ENCODE measurements at regions not wholly inside any gene's neighbourhood (a gene's known extent, or its start where the extent isn't known, plus 50 kb on each side); places are given as distances from the start of the nearest gene placed in this dataset.
"Not testable (repeated sequence)": the region's sequence is repeated elsewhere in the genome, so short reads cannot be mapped to it uniquely, and the experiment has no call there.

DNA sequence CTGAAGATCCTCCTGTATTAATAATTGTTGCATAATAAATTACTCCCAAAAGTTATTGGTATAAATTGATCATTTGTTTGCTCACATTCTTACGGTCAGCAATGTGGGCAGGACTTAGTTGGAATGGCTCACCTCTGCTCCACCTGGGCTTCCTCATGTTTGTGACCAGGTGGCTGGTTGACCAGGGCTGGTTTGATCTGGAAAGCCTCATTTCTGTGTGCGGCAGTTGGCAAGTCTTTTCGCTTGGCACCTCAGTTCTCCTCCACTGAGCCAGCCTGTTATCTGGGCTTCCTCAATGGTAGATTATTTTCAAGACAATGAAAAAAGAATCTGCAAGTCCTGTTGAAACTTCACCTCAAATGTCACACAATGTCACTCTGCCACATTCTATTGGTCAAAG is 301.1 kb downstream of the TBL1XR1 start:
- no peak for DNase-seq (ENCODE audit: low read depth, low spot score)
- no peak overlapping the region for H3K27ac ChIP-seq

DNA sequence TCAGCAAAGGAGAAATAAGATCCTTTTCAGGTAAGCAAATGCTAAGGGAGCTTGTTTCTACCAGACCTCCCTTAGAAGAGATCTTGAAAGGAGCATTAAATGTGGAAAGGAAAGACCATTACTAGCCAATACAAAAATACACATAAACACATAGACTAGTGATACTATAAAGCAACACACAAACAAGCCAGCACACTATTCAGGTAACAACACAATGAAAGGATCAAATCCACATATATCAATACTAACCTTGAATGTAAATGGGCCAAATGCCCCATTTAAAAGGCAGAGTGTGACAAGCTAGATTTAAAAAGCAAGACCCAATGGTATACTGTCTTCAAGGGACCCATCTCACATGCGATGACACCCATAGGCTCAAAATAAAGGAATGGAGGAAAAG is 317.6 kb downstream of the TBL1XR1 start:
- DNase-seq (ENCODE audit: low read depth, low spot score) = no peak
- H3K27ac ChIP-seq = no peak overlapping the region

DNA sequence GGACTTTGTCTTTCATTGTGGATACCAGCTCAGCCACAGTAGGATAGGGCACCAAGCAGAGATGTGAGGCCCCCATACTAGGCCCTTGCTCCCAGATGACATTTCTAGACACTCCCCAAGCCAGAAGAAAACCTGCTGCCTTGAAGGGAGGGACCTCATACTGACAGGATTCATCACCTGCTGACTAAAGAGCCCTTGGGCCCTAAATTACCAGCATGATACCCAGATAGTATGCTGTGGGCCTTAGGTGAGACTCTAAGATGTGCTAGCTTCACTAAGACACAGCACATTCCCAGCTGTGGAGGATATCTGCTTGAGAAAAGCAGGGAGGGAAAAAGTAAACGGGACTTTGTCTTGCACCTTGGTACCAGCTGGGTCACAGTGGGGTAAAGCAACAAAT is 324.0 kb downstream of the TBL1XR1 start:
- no peak overlapping the region for H3K27ac ChIP-seq
- DNase-seq (ENCODE audit: low read depth, low spot score) = no peak

DNA sequence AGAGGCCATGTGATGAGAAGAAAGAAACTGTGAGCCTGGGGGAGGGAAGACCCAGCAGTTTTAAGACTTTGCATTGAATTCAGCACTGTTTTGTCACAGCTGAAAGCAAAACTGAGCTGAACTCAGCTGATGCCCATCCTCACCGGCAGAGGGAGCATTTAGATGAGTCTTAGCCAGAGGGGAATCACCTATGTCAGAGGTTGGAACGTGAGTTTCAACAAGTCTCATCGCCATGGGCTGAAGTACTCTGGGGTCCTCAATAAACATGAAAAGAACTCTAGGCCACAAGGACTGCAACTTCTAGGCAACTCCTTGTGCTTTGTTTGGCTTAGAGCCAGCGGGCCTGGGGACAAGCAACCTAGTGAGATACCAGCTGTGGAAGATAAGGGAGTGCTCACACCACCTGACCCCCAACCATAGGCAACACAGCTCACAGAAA is 324.5 kb downstream of the TBL1XR1 start:
- H3K27ac ChIP-seq = no peak overlapping the region
- DNase-seq (ENCODE audit: low read depth, low spot score) = no peak

DNA sequence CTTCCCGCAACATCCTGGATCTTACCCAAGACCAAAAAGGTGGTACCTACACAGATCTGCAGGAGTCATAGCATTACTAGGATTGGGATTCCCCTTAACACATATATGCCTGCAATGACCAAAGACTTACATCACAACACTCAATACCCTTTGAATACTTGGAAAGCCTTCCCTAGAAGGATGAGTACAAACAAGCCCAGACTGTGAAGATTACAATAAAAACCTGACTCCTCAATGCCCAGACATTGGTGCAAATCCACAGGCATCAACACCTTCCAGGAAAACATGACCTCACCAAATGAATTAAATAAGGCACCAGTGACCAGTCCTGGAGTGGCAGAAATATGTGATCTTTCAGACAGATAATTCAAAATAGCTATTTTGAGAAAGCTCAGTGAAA is 326.8 kb downstream of the TBL1XR1 start:
- H3K27ac ChIP-seq = no peak overlapping the region
- DNase-seq (ENCODE audit: low read depth, low spot score) = peak; percentile 39

DNA sequence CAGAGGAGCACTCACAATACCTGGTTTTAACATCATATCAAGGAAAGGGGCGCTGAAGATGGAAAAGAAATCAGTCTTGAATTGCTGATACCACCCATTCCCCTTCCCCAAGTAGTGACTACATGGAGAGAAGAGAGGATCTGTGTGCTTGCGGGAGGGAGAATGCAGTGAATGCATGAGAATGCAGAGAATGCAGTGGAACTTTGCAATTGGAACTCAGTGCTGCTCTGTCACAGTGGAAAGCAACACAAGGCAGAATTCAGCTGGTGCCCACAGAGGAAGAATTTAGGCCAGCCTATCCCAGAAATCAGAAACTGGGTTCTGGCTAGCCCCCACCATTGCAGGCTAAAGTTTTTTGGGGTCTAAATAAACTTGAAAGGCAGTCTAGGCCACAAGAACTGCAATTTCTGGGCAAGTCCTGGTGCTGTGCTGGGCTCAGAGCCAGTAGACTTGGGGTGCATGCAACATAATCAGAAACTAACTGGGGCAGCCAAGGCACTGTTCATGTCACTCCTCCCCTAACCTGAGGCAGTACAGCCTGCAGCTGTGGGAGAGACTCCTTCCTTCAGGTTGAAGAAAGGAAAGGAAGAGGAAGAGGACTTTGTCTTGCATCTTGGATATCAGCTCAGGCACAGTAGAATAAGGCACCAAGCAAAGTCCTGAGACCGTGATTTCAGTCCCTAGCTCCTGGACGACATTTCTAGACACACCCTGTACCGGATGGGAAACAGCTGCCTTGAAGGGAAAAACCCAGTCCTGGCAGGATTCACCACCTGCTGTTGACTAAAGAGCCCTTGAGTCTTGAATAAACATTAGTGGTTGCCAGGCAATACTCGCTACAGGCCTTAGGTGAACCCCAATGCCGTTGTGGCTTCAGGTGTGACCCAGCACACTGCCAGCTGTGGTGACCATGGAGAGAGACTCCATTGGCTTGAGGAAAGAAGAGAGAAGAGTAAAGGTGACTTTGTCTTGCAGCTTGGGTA is 329.3 kb downstream of the TBL1XR1 start:
- peak; percentile 57 for DNase-seq (ENCODE audit: low read depth, low spot score)

DNA sequence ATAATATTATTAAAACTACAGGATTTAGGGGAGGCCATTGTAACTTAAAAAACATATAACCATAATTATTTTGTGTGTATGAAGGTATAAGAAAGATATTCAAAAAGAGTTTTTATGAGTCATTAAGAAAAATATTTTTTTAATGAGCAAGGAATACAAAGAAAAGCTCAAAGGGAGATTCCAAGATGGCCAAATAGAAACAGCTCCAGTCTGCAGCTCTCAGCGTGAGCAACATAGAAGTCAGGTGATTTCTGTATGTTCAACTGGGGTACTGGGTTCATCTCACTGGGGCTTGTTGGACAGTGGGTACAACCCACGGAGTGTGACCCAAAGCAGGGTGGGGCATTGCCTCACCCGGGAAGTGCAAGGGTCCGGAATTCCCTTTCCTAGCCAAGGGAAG is 336.1 kb downstream of the TBL1XR1 start:
- no peak for DNase-seq (ENCODE audit: low read depth, low spot score)
- no peak overlapping the region for H3K27ac ChIP-seq

More for the DNA sequence above, 329.3 kb downstream of the TBL1XR1 start:
- H3K27ac ChIP-seq = no peak overlapping the region

DNA sequence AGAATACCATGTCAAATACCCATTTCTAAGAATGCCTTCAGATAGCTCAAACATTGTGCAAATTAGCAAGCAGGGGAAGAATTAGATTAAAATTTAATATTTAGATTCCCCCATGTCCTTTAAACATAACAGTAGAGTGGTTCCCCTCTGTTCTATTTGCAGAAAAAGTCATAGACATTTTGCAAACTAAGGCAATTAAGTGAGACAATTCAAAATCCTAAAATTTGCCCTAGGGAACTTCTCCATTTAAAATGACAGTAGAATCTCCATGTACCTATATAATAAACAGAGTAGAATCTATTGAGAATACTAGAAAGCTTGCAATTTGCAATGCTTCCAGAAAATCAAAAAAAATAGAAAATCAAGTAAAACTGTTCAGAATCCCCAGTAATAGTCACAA is 340.6 kb downstream of the TBL1XR1 start:
- H3K27ac ChIP-seq = no peak overlapping the region
- no peak for DNase-seq (ENCODE audit: low read depth, low spot score)

DNA sequence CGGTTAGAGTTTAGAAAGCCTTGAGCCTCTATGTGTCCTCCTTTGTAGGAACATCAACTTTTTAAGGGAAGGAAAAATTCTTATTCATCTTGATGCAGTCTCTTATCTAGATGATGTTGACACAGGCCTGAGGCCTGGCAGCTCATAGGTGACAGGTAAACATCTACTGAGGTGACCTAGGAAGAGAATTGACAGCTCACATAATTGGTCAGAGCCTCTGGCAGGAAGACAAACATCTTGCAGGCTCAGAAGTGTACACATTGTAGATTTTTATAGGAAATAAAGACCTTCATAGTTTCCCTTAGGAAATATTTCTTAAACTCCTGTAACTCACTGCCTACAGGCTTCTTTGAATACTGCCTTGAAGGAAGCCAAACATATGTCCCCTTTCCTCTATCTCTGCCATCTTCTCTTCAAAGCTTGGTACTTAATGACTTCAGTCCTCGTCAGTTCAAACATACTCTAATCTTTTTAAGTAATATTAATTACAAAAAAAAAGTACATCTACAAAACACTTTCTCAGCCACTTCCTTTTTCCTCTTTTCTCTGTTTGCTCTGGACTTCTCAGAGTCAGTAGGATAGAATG is 341.3 kb downstream of the TBL1XR1 start:
- no peak for DNase-seq (ENCODE audit: low read depth, low spot score)

DNA sequence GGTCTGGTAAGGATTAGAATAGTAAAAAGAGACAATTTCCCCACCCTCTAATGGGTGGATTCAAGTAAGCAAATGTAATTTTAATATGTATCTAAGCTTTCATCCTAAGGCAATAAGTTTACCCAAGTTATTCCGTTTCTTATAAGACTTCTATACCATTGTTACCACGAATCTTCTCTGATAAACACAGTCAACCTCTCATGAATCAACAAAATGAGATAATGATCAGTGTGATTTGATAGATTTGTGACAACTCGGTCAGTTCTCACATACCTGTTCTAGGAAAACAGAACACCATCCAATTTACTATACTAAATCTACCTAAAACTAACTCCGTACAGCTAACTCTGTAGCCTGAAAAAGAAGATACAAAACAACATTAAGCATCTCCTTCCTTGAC is 342.1 kb downstream of the TBL1XR1 start:
- no peak for DNase-seq (ENCODE audit: low read depth, low spot score)
- H3K27ac ChIP-seq = no peak overlapping the region

More for the DNA sequence above, 341.3 kb downstream of the TBL1XR1 start:
- H3K27ac ChIP-seq = no peak overlapping the region

DNA sequence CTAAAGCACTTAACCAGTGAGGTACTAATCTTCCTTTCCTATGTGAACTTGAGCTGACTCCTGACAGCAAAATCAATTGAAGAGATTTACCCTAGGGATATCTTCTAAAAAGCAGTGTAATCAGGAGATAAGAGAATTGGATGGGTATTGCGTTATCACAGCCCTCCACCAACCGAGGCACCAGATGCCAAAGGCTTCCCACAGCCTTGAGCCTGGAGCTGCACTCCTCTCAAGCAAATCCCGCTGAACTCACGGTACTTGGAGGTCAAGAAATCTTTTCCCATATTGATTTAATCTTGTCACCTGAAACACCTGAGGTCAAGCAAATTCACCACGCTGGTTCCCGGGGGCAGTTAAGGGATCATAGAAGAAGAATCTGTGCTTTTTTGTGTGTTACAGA is 346.8 kb downstream of the TBL1XR1 start:
- no peak for DNase-seq (ENCODE audit: low read depth, low spot score)
- H3K27ac ChIP-seq = no peak overlapping the region

DNA sequence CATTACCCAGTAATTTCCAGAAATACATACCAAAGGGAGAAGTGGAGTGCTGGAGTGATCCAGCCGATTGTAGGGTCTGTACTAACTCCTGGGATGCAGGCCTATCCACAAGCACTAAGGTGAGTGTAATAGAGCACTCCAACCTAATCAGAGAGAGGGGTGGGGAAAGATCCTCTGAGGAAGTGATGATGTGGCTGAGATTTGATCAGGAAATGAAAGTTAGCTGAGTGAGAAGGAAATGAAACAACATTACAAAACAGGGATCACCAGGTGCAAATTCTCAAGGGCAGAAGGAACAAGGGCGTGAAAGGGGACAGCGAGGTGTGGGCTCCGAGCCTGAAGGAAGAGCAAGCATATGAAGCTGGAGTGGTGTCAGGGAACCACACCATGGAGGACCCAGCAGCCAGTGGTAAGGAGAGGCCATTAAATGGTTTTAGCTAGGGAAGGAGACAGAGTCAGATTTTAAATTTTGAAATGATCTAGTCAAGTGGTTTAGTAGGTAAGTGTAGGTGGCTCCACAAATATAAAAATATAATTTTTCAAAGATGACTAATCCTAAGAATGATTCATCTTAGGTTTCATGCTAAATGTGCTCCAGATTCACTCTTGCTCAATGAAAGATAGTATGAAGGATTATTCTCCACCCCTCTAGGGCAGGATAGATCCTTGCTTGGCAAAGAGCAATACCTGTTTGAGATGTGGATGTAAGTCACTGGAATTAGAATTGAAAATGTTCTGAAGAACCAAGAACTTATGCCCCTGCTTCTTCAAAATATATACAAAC is 348.7 kb downstream of the TBL1XR1 start:
- DNase-seq (ENCODE audit: low read depth, low spot score) = peak; percentile 41
- peak overlapping the region; percentile 63 for H3K27ac ChIP-seq

DNA sequence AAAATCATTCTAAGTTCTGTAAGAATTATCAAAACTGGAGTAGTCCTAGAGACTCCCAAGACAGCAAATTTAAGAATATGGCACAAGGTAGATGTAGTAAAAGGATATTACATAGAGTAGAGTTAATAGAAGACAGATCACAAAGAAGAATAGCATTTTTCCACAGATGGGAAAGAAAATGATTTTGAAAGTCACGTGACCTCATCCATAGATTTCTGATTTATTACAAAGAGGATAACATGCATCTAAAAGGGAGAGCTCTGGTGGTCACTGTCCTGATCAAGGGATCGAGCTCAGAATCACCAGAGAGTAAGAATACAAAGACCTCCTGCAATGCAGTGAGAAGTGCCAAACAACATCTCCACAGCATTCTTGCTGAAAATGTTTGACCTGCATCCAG is 354.4 kb downstream of the TBL1XR1 start:
- DNase-seq (ENCODE audit: low read depth, low spot score) = no peak
- no peak overlapping the region for H3K27ac ChIP-seq

DNA sequence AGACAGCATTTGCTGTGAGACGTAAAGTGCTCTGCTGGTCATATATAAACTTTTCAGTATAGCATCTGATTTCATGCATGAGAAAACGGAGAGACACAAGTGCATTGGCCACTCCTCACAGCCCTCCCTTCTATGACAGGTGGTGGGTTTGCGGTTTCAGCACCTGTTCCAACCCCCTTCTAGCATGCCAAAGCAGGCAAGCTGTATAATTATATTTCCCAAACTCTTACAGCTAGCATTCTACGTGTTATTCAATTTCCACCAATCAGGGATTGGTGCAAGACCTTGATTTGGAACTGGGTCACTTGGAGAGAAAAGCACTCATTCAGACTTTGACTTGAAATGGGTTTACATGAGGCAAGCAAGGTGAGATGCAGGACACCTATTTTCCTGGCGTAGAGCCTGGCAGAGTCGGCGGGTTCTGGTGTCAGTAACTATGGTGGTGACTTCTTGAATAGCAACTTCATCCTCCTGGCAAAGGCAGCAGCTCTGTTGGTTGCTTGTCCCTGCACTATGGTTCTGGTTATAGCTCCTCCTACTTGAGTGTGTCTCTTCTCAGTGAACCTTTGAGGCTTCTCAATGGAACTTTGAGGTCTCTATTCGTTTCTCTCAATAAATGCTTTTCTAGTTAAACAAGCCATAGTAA is 356.5 kb downstream of the TBL1XR1 start:
- no peak overlapping the region for H3K27ac ChIP-seq
- DNase-seq (ENCODE audit: low read depth, low spot score) = no peak

DNA sequence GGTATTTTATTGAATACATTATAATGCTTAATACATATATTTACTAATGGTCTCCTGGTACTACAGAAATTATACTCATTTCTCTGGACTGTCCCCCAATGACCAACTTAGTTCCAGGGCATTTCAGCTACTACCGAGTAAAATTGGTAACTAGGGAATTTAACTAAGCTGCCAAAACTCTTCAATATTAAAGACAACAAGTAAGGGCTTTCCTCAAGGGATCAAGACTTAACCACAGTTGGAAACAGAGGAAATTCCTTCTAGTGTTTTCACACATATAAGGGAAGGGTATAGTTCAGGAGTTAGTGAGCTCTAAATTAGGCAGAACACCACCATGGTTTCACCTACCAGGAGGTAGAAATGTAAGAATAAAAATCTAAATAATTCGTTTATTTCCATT is 357.4 kb downstream of the TBL1XR1 start:
- no peak overlapping the region for H3K27ac ChIP-seq
- no peak for DNase-seq (ENCODE audit: low read depth, low spot score)

DNA sequence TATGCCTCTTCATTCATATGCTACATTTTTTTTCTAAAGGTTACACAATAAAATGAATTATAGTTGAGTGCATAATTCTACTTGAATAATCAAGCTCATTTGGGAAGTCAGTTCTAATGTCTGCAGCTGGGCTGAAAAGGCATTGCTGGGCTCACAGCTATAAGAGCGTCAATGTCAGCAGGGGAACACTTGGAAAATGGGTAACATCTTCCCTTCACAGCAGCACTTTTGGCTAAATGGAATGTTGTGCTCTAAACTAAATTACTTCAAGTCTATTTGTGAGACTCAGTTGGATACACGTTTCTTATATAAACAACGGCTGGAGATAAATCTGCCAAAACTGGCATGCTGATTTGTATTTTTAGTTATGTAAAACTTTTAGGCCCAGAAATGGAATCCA is 357.8 kb downstream of the TBL1XR1 start:
- DNase-seq (ENCODE audit: low read depth, low spot score) = no peak
- H3K27ac ChIP-seq = no peak overlapping the region

DNA sequence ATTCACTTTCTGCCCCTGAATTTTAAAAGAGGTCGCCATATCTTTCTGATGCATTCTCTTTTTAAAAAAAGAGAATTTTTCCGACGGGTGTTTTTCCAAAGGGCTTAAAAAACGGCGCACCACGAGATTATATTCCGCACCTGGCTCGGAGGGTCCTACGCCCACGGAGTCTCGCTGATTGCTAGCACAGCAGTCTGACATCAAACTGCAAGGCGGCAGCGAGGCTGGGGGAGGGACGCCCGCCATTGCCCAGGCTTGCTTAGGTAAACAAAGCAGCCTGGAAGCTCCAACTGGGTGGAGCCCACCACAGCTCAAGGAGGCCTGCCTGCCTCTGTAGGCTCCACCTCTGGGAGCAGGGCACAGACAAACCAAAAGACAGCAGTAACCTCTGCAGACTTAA is 370.0 kb downstream of the TBL1XR1 start:
- H3K27ac ChIP-seq; DNase-seq (ENCODE audit: low read depth, low spot score): not testable (repeated sequence)

DNA sequence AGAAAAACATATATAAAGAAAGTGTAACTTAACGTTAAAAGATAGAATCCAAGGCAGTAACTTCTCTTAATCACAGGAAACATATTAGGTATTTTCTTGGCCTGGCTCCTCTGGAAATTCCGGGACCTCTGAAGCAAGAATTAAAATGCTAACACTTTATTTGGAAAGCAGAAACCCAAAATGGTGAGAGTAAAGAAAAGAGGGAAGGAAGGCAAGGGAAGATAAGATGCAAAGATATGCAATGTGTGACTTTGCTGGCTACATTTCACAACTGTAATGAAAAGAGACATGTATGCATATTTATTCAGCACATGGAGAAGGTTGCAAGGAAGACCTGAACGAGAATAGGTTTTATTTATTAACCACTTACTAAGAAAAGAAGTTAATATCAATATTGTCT is 372.5 kb downstream of the TBL1XR1 start:
- no peak for DNase-seq (ENCODE audit: low read depth, low spot score)

DNA sequence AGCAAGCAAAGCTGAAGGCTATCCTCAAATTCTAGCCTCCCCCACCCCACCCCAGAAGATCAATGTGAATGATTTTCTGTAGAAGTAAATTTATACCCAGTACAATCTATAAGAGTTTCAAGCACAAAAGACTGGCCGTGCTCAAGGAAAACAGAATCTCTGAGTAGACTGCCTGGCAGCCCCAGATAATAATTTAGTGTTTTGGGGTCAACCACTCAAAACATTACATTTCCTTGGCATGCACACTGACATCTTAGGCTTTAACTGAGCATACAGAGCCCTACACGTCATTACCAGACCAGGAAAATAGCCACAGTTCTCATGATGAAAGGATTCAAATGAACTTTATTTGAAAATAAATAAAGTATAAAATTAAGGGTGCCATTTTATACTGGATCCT is 376.5 kb downstream of the TBL1XR1 start:
- no peak for DNase-seq (ENCODE audit: low read depth, low spot score)

More for the DNA sequence above, 372.5 kb downstream of the TBL1XR1 start:
- H3K27ac ChIP-seq = no peak overlapping the region

DNA sequence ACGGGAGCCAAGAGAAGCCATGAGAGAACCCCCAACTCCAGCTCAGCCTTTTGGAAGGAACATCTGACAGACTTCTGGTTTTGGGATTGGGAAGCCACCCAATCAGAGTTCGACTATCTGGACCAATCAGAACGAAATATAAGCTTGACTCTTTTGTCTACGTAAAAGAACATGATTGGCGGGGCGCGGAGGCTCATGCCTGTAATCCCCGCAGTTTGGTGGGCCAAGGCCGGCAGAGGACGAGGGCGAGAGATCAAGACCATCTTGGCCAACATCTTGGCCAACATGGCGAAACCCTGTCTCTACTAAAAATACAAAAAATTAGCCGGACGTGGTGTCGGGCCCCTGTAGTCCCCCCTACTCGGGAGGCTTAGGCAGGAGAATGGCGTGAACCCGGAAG is 380.3 kb downstream of the TBL1XR1 start:
- H3K27ac ChIP-seq = no peak overlapping the region
- no peak for DNase-seq (ENCODE audit: low read depth, low spot score)

More for the DNA sequence above, 376.5 kb downstream of the TBL1XR1 start:
- no peak overlapping the region for H3K27ac ChIP-seq
